H1 (cell line): ENCODE measurements at regions not wholly inside any gene's neighbourhood (a gene's known extent, or its start where the extent isn't known, plus 50 kb on each side); places are given as distances from the start of the nearest gene placed in this dataset.
"Not testable (repeated sequence)": the region's sequence is repeated elsewhere in the genome, so short reads cannot be mapped to it uniquely, and the experiment has no call there.

Source experiments
- CTCF ChIA-PET: fragments of 300-600 bp; sonication (Branson Sonifier 250); formaldehyde crosslinking; loops from one replicate; lab custom pipeline; 2021; ENCODE audit not compliant: partially characterized antibody; lab: Charles Lee
- POLR2A ChIA-PET: fragments of 300-600 bp; sonication (Branson Sonifier 250); formaldehyde crosslinking; loops from one replicate; lab custom pipeline; 2021; ENCODE audit warnings: inconsistent platforms; ENCODE audit not compliant: partially characterized antibody; lab: Charles Lee
- DNase-seq, 2 experiments: peaks; one replicate each; pipeline versions ENCODE4 v3.0.0 to v3.0.0-alpha.2; 2010 to 2022; ENCODE audit warnings: low spot score in 2 of 2, low read depth in 1 of 2, mixed read lengths in 1 of 2
- FAIRE-seq: peaks from 2 replicates; lab custom pipeline; 2011; peaks lifted over from hg19 to GRCh38; lab: Jason Lieb, UNC
- H2AFZ ChIP-seq: 2 replicates; pipeline ENCODE4 v1.8.1; 2012; ENCODE audit warnings: low read length, inconsistent platforms
- H2AK5ac ChIP-seq: 2 replicates; pipeline ENCODE4 v1.6.1; 2013; ENCODE audit warnings: low read depth, low read length
- H2BK120ac ChIP-seq: replicated peaks from 2 replicates; pipeline ENCODE3; 2013; ENCODE audit warnings: low read depth, low read length, inconsistent platforms
- H2BK12ac ChIP-seq: 2 replicates; pipeline ENCODE4 v1.6.1; 2013; ENCODE audit warnings: low read depth, low read length
- H2BK15ac ChIP-seq: 2 replicates; pipeline ENCODE4 v1.6.1; 2013; ENCODE audit warnings: low read length
- H2BK20ac ChIP-seq: 2 replicates; pipeline ENCODE4 v1.6.1; 2013; ENCODE audit warnings: low read length
- H2BK5ac ChIP-seq: 2 replicates; pipeline ENCODE4 v1.6.1; 2013; ENCODE audit warnings: low read depth, low read length
- H3K14ac ChIP-seq: 2 replicates; pipeline ENCODE4 v1.6.1; 2013; ENCODE audit warnings: inconsistent platforms; ENCODE audit not compliant: insufficient read length
- H3K18ac ChIP-seq: 2 replicates; pipeline ENCODE4 v1.6.1; 2013; ENCODE audit warnings: low read length; ENCODE audit errors: extremely low read depth
- H3K23ac ChIP-seq: 2 replicates; pipeline ENCODE4 v1.6.1; 2013; ENCODE audit warnings: inconsistent platforms; ENCODE audit not compliant: insufficient read length
- H3K23me2 ChIP-seq: 2 replicates; pipeline ENCODE4 v1.6.1; 2013; ENCODE audit warnings: low read depth, low read length
- H3K27ac ChIP-seq: 2 replicates; pipeline ENCODE4 v1.6.1; 2011; ENCODE audit warnings: low read depth, low read length, inconsistent platforms
- H3K27me3 ChIP-seq, 4 experiments: replicated peaks in 1 of 4; 1 replicate in 1 of 4; 2 replicates in 3 of 4; pipeline versions ENCODE4 v1.6.1 to v1.8.1; 2011 to 2013; ENCODE audit warnings: low read length in 3 of 4, mild to moderate bottlenecking in 3 of 4, inconsistent platforms in 2 of 4, mixed read lengths in 2 of 4, moderate library complexity in 1 of 4; ENCODE audit not compliant: control insufficient read depth in 3 of 4, insufficient read depth in 3 of 4; ENCODE audit errors: extremely low read depth in 1 of 4
- H3K36me3 ChIP-seq, 4 experiments: 2 replicates each; pipeline versions ENCODE4 v1.6.1 to v1.8.1; 2011 to 2013; ENCODE audit warnings: mild to moderate bottlenecking in 4 of 4, low read length in 3 of 4, moderate library complexity in 2 of 4, control low read depth in 1 of 4, inconsistent platforms in 1 of 4; ENCODE audit not compliant: insufficient read depth in 4 of 4, control insufficient read depth in 2 of 4
- H3K4ac ChIP-seq: replicated peaks from 2 replicates; pipeline ENCODE3; 2013; ENCODE audit warnings: low read length, low read depth, mixed read lengths, inconsistent platforms; ENCODE audit not compliant: insufficient read length
- H3K4me1 ChIP-seq, 4 experiments: replicated peaks in 1 of 4; 1 replicate in 1 of 4; 2 replicates in 3 of 4; pipeline versions ENCODE4 v1.6.1 to v1.8.1; 2011 to 2013; ENCODE audit warnings: low read length in 3 of 4, inconsistent platforms in 2 of 4, mixed read lengths in 1 of 4; ENCODE audit not compliant: insufficient read depth in 4 of 4, control insufficient read depth in 3 of 4
- H3K4me2 ChIP-seq, 2 experiments: 2 replicates each; pipeline versions ENCODE4 v1.6.1 to v1.8.1; 2011 to 2013; ENCODE audit warnings: low read depth in 2 of 2, low read length in 2 of 2, control low read depth in 1 of 2, inconsistent platforms in 1 of 2, mild to moderate bottlenecking in 1 of 2; ENCODE audit not compliant: insufficient read depth in 1 of 2
- H3K4me3 ChIP-seq, 4 experiments: fragments of 200-600, 300-600 bp in 1 of 4; sonication (generic), shearing (Covaris generic), sonication (Bioruptor Twin) in 1 of 4; 2 replicates each; pipeline versions ENCODE4 v1.5.1 to v1.8.1; 2011 to 2016; ENCODE audit warnings: low read length in 4 of 4, low read depth in 3 of 4, control low read depth in 2 of 4, inconsistent platforms in 2 of 4, mild to moderate bottlenecking in 2 of 4, mixed read lengths in 1 of 4, moderate library complexity in 1 of 4; ENCODE audit not compliant: insufficient read depth in 2 of 4; ENCODE audit errors: extremely low read depth in 1 of 4
- H3K56ac ChIP-seq: replicated peaks from 2 replicates; pipeline ENCODE3; 2013; ENCODE audit warnings: low read depth, mild to moderate bottlenecking, mixed read lengths, low read length, inconsistent platforms; ENCODE audit not compliant: insufficient read length
- H3K79me1 ChIP-seq: 2 replicates; pipeline ENCODE4 v1.6.1; 2013; ENCODE audit warnings: low read depth, low read length, control low read depth
- H3K79me2 ChIP-seq, 2 experiments: 2 replicates each; pipeline versions ENCODE4 v1.6.1 to v1.8.1; 2012 to 2013; ENCODE audit warnings: low read length in 2 of 2, mild to moderate bottlenecking in 2 of 2, inconsistent platforms in 1 of 2; ENCODE audit not compliant: insufficient read depth in 2 of 2, control insufficient read depth in 1 of 2
- H3K9ac ChIP-seq, 4 experiments: replicated peaks in 1 of 4; 1 replicate in 1 of 4; 2 replicates in 3 of 4; pipeline versions ENCODE4 v1.6.1 to v1.8.1; 2011 to 2013; ENCODE audit warnings: low read depth in 3 of 4, low read length in 3 of 4, control low read depth in 2 of 4, mild to moderate bottlenecking in 2 of 4, moderate library complexity in 2 of 4, inconsistent platforms in 1 of 4; ENCODE audit errors: extremely low read depth in 1 of 4
- H3K9me3 ChIP-seq, 2 experiments: 2 replicates each; pipeline versions ENCODE4 v1.6.1 to v1.8.1; 2012 to 2013; ENCODE audit warnings: mild to moderate bottlenecking in 2 of 2, moderate library complexity in 2 of 2, control low read depth in 1 of 2, inconsistent platforms in 1 of 2, low read depth in 1 of 2, low read length in 1 of 2, mixed read lengths in 1 of 2; ENCODE audit not compliant: insufficient read depth in 2 of 2
- H4K20me1 ChIP-seq, 2 experiments: replicated peaks in 1 of 2; 2 replicates each; pipeline versions ENCODE3 to v1.8.1; 2011 to 2013; ENCODE audit warnings: inconsistent platforms in 2 of 2, low read length in 2 of 2, mild to moderate bottlenecking in 1 of 2; ENCODE audit not compliant: insufficient read depth in 2 of 2, control insufficient read depth in 1 of 2
- H4K5ac ChIP-seq: 2 replicates; pipeline ENCODE4 v1.6.1; 2013; ENCODE audit warnings: low read length, low read depth, mixed read lengths, inconsistent platforms; ENCODE audit not compliant: insufficient read length
- H4K8ac ChIP-seq: 2 replicates; pipeline ENCODE4 v1.8.0; 2013; ENCODE audit warnings: mild to moderate bottlenecking, moderate library complexity, low read length, inconsistent platforms; ENCODE audit not compliant: insufficient read depth; ENCODE audit errors: extremely low read depth
- H4K91ac ChIP-seq: replicated peaks from 2 replicates; pipeline ENCODE3; 2013; ENCODE audit warnings: low read length, mixed read lengths, inconsistent platforms; ENCODE audit not compliant: insufficient read length
- WGBS, 2 experiments: shearing (Covaris generic) in 1 of 2; methylation state at CpG; one replicate each; pipeline versions ENCODE4 v1.1.6 to v1.1.7; 2013 to 2015; ENCODE audit warnings: low lambda C conversion rate in 2 of 2, mixed read lengths in 2 of 2, inconsistent platforms in 1 of 2, low coverage in 1 of 2, missing lambda C conversion rate in 1 of 2; ENCODE audit not compliant: insufficient replicate concordance in 2 of 2, insufficient coverage in 1 of 2, insufficient read length in 1 of 2; ENCODE audit errors: extremely low coverage in 1 of 2, missing lambda C conversion rate in 1 of 2; 5-methylcytosine and 5-hydroxymethylcytosine counted together

GRCh38 chr7:35853194-35853593 lies 52.3 kb downstream of the SEPTIN7 start:
- H3K27ac ChIP-seq, H2BK15ac ChIP-seq, H4K91ac ChIP-seq, H3K23me2 ChIP-seq, H2BK5ac ChIP-seq, H3K9ac ChIP-seq, H3K18ac ChIP-seq, H3K36me3 ChIP-seq, H3K23ac ChIP-seq, H3K4me1 ChIP-seq, H2AK5ac ChIP-seq, H3K4ac ChIP-seq, H3K79me1 ChIP-seq, DNase-seq, H4K20me1 ChIP-seq, CTCF ChIA-PET, H3K14ac ChIP-seq, H2AFZ ChIP-seq, H3K56ac ChIP-seq, H3K4me3 ChIP-seq, POLR2A ChIA-PET, H3K4me2 ChIP-seq, H2BK20ac ChIP-seq, H4K5ac ChIP-seq, H4K8ac ChIP-seq, H3K9me3 ChIP-seq, H2BK120ac ChIP-seq, H2BK12ac ChIP-seq, H3K27me3 ChIP-seq, FAIRE-seq: not testable (repeated sequence)
- H3K79me2 ChIP-seq, result peaks cover 0 to 74% of the 10 kb centered on the region in 2 experiments; a peak in 2 of 4 replicates
- WGBS, 2 experiments, result 94% methylated on average over 7 of the region's 7 CpGs; no CpG with 5 or more reads in 1 of the 2 experiments
